GM03348 (cell line): ENCODE measurements at regions not wholly inside any gene's neighbourhood (a gene's known extent, or its start where the extent isn't known, plus 50 kb on each side); places are given as distances from the start of the nearest gene placed in this dataset.

Experiments used
- DNase-seq: peaks from one replicate; pipeline ENCODE4 v3.0.0; 2012; ENCODE audit warnings: low spot score

DNA sequence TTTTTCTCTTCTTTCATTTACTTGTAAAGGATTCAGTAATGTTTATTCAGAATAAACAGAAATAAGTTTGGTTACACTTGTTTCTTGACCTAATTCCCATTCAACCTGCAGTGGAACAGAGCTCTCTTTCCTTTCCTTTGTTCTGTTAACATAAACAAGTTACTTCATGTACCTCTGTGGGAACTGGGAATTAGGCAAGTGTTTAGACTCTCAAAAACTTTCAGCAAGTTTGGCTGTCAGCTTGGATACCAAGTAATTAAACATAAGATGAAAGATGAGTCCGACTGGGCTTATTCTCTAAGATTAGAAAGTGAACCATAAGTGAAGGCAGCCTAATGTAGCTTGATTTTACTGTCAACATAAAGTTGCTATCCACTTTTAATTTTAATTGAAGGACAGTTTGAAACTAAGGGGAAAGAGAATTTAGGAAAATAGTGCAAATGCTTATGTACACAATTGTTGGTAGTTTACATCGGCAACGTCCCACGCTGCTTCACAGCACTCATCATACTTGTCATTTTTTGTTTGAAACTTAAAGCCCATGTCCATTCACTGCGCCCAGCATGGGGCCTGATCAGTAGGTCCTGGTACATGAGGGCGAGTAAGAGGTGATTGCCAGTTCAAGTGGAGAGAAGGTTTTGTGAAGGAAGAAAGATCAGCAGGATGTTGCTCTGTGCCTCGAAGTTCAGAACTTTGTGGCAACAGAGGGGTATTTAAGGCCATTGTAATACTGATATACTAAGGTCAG lies 113.0 kb downstream of the PLEKHG1 start:
- DNase-seq, result no peak

DNA sequence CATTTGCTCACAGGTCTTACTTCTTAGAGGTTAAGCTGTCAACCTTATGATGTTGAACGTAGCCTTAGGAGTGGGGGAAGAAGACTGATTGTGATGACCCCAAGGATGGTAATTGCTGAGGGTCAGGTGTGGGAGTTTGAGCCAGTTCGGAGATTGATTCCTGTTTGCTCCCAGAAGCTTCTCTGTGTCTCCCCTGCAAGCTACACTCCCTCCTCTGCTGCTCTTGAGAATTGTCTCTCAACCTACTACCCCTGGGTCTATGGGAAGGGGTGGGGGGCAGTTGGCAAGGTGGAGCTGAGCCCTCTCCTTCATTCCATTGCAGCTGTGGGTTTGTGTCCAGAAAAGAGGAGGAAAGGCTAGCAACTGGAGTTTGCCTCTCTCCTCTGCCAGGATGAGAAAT lies 113.8 kb downstream of the PLEKHG1 start:
- DNase-seq, result no peak

DNA sequence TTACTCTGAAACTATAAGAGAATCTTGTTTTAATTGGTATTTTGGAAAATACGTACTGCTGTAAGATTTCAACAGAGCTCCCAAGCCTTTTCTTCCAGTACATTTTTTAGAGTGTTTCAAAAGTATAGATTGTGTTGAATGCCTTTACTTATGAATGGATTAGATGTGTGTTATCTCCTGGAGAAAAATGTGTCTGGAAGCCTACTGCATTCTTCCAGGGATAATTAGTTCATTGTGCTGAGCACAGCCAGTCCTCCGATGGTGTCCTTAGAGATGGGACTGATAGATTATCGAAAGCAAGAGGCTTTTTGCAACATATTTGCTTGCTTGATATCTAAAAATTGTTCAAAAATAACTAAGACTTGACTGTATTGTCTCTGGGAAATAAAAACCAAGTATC lies 114.2 kb downstream of the PLEKHG1 start:
- no peak for DNase-seq

DNA sequence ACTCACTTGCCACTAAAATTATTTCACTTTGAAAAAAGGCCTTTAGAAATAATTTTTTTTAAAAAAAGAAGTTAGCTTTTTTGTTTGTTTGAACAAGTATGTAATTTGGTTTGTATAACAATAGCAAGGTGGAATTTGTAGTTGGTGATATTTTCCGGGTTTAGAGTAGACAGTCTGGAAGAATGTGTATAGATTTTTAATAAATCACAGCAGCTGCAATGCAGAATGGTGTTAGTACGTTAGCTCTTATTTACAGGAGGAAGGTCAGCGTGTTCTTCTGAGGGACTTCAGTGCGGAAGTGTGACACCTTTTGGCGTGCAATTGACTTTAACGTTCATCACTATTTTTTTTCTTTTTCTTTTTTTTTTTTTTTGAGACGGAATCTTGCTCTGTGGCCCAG lies 115.4 kb downstream of the PLEKHG1 start:
- no peak for DNase-seq

DNA sequence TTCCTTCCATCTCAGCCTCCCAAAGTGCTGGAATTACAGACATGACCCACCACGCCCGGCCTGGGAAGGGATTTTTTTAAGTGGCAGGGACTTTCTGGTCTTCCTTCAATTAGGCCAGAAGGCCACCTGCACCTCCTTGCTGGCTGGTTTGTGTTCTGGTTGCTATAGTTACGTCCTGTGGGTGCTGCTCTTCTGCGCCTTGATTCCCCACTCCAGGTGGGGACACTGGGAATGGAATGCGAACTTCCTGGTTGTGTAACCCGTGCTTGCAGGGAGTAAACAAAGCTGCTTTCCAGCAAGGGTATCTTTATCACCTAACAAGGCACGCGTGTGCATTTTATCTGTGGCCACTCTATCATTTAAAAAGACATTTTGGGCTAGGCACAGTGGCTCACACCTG lies 117.7 kb downstream of the PLEKHG1 start:
- no peak for DNase-seq

DNA sequence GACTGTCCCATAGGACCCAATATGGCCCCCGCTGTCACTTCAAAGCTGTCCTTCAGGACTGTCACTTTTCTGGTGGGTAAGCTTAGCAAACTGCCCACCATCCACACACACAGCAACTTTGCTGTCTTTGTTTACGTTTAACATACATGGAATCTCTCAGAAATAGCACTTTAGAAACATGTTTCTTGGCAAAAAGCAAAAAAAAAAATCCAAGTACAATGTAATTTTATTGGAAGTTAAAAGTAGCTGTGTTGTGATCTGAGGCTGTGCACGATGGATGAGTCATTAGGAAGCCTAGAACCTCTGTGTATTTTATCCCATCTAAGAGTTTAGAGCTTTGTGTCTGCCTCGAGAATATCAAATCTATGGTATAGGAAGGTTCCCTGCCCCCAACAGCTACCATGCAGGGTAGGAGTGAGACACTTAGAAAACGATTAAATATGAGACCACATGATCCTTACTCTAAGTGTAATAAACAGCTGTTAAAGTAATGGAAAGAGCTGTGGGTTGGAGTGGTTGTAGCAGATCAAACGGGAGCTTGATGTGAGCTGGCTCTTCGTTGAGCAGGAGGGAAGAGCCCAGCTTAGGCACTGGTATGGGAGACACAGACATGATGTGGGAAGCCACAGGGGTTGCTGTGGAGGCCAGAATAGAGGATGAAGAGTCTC lies 119.5 kb downstream of the PLEKHG1 start:
- DNase-seq, result no peak

DNA sequence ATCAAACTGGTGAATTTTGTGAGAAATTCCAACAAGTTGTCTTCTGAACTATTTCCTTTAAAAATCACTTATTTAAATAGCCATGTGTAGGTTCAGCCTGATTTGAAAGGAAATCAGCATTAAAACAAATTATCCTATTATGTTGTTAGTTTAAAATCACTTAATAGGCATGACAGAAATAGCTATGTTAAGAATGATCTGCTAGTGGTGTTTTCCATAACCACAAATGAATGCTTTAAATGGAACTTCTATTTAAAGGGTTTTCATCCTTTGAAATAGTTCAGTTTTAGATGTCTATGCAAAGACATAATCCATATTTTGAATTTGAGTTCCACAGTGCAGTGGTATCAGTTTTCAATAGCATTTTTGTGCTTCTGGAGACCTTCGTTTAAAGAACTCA lies 120.1 kb downstream of the PLEKHG1 start:
- no peak for DNase-seq

DNA sequence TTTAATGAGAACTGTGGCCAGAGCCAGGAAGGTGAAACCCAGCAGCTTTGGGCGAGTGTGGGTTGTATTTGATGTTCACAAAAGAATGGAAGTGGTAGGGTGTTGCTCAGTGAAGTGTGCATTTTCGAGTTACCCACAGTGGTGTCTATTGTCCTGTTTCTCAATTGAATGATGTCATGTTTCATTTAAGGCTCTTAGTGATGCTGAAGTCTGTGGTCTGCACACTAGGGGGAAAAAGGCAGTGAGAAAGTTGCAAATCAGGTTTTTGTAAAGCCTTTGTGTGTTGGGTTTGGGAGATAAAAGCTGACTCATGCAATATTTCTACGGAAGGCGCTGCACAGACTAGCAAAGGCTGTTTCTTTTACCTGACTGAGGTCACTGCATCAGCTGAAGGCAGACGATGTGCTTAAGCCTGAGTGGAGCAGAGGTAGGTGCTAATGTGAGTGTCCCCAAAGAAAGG lies 121.1 kb downstream of the PLEKHG1 start:
- no peak for DNase-seq

DNA sequence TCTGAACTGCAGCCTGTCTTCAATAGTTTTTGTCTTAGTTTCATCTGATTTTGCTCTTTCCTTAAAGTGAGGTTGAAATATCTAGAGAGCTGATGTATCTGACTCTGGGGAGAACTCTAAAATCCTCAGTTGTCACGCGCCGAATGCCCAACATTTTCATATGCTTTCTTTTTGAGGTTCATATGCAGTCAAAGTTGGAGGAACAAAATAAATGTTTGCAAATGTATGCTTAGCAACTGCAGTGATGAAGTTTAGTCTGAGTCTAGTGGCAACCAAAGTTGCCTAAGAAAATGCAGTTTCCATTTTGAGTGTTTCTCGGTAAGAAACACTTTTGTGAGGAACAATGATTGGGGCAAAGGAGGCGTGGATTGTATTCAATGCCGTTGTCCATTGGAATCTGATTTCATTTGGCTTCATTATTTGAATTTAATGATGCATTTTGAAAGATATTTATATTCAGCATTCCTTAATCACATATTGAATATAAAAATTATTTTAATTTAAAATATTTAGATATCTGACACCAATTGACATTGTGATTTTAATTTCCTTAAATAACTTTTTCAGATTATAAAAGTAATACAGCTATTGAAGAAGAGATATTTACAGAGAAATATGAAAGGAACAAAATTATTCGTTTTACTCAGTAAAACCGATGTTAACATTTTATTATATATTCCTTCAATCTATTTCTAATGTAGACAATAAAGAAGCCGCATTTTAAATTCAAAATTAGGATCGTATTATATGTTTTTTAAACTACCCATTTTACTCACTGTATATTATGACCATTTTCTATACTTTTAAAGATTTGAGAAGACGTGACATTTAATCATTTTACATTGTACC lies 122.0 kb downstream of the PLEKHG1 start:
- DNase-seq, result no peak

DNA sequence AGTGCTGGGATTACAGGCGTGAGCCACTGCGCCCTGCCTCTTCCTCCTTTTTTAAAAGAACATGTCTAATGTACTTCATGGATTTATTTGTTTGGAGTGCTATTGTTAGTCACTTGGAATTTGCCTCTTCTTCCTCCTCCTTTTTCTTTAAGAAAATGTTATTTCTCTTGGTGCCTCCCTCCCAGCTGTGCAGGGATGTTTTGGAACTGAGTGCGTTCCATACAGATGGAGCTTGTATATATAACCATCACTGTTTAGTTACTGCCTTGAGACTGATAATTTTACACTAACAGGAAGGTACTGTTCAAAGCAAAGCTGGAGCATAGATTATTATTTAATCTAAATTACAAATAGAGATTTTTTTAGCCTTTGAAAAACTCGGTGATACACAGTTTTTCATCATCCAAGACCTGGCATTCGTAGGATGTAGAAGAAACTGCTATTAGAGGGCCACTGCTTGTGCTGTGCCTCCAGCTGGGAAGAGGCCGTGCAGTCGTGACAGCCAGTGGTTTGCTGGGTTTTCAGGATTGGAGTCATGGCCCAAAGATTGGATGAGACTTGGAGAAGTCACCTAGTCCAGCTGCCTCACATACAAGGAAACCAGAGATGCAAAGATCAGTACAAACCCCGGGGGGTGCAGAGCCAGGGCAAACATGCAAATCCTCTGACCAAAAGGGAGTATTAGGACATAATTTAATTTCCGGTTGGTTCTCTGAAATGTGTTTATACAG lies 123.1 kb downstream of the PLEKHG1 start:
- DNase-seq, result no peak

DNA sequence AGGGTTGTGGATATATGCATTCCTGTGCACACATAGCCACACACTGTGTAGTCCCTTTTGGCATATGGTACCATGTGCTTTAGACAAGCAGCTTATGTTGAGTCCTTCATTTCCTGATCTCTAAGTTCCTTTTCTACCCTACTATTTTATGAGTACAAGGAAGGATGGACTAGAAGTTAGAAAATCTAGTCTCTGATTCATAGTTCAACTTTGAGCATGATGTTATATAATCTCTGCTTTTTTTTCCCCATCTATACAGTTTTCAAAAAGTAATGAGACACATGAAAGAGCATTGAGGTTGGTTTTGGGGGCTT lies 123.6 kb downstream of the PLEKHG1 start:
- no peak for DNase-seq

DNA sequence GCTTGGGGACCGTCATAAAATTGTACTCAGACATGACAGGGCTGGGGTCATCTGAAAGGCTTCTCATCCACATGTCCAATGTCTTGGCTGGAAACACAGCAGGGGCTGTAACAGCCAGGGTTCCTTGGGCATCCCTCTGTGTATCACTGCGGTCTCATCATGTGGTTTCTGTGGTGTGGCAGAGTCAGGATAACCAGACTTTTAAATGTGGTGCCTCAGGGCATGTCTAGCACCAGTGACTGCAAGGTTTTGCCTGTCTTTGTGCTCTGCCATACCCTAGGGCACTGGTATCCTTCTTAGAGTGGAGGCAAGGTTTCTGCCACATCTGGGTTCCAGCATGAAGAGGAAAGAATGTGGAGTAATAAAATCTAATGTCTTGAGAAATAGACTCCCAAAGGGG lies 124.2 kb downstream of the PLEKHG1 start:
- DNase-seq, result no peak

DNA sequence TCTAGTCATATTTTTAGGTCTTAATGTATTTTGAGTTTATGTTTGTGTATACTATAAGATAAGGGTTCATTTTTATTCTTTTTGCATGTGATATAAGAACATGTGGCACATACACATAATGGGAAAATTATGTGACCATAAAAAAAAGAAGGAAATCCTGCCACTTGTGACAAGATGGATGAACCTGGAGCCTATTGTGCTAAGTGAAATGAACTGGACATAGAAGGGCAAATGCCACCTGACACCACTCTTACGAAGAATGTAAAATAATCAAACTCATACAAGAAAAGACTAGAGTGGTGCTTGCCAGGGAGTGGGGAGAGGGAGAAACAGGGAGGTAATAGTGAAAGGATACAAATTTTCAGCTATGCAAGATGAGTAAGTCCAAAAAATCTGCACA lies 126.1 kb downstream of the PLEKHG1 start:
- no peak for DNase-seq

DNA sequence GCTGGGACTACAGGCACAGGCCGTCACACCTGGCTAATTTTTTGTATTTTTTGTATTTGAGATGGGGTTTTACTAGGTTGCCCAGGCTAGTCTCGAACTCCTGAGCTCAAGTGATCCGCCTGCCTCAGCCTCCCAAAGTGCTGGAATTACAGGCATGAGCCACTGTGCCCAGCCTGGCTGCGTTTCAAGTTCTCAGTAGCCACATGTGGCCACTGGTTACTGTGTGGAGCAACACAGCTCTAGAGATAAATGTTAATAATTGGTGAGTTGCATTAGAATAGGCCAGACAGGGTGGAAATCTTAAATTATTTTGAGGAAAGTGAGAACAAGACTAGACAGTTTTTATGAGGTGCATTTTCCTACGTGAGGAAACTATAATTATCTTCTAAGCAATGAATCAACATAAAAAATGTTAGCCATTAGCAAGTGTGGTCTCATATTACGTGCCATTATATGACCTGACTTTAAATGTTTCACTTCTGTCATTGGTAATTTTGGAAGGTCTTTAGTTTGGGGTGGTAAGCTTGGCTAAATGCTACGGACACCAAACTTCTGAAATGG lies 129.6 kb downstream of the PLEKHG1 start:
- no peak for DNase-seq

DNA sequence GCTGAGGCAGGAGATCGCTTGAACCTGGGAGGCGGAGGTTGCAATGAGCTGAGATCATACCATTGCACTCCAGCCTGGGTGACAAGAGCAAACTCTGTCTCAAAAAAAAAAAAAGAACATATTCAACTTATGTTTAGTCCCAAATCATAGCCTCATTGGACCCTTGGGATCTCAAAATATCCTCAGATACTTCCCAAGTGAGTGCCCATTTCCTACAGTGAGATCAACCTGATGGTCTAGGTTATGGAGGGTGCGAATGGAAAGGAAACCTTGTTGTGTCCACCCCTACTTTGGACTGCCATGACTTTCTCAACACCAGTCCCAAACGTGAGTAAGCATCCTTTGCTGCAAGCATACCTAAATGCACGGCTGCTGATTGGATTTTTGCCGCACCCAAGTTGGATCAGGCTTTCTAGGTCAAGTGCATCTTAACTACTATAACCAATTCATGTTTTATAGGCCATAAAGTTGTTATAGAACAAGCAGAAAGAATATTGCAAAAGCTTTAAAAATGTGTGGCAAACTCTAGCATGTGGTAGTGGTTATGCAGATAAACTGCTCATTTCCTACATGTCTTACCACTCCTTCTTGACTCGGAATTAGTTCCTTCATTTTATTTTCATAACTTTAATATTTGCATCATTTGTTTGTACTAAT lies 131.2 kb downstream of the PLEKHG1 start:
- no peak for DNase-seq

DNA sequence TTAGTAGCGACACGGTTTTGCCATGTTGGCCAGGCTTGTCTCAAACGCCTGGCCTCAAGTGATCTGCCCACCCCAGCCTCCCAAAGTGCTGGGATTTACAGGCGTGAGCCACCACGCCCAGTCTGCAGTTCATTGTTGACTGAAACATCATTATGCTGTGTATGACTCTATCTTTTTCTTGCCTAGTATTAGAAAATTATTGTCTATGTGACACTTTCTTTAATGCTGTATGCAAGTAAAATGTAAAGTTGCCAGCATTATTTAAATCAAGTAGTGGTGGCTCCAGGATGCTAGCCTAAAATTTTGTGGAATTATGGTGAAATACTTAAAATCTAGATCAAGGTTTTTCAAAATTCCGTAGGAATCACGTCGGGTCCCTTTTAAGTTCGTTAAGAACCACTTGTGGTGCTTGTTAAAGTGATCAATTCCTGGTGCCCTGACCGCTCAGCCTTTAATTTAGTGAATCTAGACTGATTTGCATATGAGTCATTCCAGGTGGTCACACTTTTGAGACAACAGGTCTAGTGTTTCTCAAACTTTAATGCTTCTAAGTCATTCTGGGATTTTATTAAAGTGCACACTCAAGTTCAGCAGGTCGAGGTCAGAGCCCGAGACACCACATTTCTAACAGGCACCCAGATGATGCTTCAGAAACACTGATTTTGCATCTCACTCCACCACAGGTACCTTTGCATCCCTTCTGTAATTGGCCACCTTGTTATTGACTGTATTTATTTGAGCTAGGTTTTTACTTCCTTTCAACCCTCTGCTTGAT lies 132.6 kb upstream of the MTHFD1L start:
- DNase-seq, result no peak

DNA sequence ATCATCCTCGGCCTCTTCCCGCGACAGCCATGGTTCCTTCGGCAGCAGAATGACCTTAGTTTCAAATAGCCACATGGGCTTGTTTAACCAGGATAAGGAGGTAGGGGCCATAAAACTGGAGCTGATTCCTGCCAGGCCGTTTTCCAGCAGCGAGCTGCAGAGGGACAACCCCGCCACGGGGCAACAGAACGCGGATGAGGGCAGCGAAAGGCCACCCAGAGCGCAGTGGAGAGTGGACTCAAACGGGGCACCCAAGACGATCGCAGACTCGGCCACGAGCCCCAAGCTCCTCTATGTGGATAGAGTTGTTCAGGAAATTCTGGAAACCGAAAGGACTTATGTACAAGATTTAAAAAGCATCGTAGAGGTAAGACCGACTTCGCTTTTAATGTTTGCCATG lies 131.8 kb upstream of the MTHFD1L start:
- no peak for DNase-seq

DNA sequence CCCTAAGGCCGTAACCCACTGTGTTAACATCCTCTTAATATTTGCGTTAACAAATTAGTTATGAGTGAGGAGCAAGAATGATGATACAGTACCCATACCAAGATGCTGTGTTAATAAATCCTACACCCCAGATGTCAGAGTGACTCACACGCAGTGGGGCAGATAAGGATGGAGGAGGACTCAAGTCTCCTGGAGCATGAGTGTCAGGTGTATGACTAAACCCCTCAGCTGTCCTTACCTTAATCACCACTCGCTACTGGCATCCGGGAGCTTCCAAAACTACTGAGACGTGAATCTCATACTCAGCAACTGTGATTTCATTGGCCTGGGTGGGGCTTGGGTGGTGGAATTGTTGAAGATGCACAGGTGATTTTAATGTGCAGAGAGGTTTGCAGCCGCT lies 131.3 kb upstream of the MTHFD1L start:
- no peak for DNase-seq

DNA sequence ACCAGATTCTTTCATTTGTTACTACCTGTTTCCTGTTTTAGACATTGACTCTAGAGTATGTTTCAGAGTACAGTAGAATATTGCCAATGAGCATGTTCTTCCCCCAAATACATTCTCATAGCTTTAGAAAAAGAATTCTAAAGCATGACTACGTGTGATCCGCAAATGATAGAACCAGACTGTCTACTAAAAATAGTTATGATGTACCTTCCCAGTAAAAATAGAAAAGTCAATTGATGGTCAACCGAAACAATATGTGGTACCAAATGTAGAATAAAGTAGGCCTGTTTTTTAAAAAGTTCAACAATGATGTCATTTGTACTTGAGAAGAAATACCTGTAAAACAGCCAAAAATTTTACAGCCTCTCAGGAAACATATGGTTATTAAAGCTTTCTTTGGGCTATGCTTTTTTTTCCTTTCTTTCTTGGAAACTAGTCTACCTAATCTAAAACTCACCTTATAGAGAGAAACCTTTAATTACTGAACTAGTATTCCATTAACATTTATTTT lies 130.1 kb upstream of the MTHFD1L start:
- DNase-seq, result no peak

DNA sequence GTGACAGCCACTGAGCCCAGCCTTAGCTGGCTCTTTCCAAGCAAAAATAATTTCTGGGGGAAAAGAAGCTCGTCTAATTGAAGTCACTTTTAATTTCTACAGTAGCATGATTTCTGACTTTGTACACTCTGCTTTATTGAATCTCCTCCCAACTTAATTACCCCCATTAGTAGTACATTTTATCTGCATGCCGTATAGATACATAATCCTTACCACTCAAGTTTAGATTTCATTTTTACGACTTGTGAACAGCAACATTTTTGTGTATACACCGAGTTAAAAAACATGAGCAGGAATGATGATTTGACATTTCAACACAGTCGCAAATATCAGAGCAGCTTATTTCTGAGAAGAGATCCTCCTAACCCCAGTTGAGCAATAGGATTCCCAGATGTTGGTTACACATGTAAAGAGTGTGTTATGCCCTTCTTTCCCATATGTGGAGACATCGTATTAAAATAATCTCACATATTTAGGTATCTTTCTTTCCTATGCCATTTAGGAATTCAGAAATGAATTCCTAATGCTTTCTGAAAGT lies 127.3 kb upstream of the MTHFD1L start:
- DNase-seq, result no peak
